H1 (cell line): ENCODE measurements at regions not wholly inside any gene's neighbourhood (a gene's known extent, or its start where the extent isn't known, plus 50 kb on each side); places are given as distances from the start of the nearest gene placed in this dataset.

ENCODE experiments used
- CTCF ChIA-PET: fragments of 300-600 bp; sonication (Branson Sonifier 250); formaldehyde crosslinking; loops from one replicate; lab custom pipeline; 2021; ENCODE audit not compliant: partially characterized antibody; lab: Charles Lee
- POLR2A ChIA-PET: fragments of 300-600 bp; sonication (Branson Sonifier 250); formaldehyde crosslinking; loops from one replicate; lab custom pipeline; 2021; ENCODE audit warnings: inconsistent platforms; ENCODE audit not compliant: partially characterized antibody; lab: Charles Lee
- DNase-seq, 2 experiments: peaks; one replicate each; pipeline versions ENCODE4 v3.0.0 to v3.0.0-alpha.2; 2010 to 2022; ENCODE audit warnings: low spot score in 2 of 2, low read depth in 1 of 2, mixed read lengths in 1 of 2
- FAIRE-seq: peaks from 2 replicates; lab custom pipeline; 2011; peaks lifted over from hg19 to GRCh38; lab: Jason Lieb, UNC
- H2AFZ ChIP-seq: 2 replicates; pipeline ENCODE4 v1.8.1; 2012; ENCODE audit warnings: low read length, inconsistent platforms
- H2AK5ac ChIP-seq: 2 replicates; pipeline ENCODE4 v1.6.1; 2013; ENCODE audit warnings: low read depth, low read length
- H2BK120ac ChIP-seq: replicated peaks from 2 replicates; pipeline ENCODE3; 2013; ENCODE audit warnings: low read depth, low read length, inconsistent platforms
- H2BK12ac ChIP-seq: 2 replicates; pipeline ENCODE4 v1.6.1; 2013; ENCODE audit warnings: low read depth, low read length
- H2BK15ac ChIP-seq: 2 replicates; pipeline ENCODE4 v1.6.1; 2013; ENCODE audit warnings: low read length
- H2BK20ac ChIP-seq: 2 replicates; pipeline ENCODE4 v1.6.1; 2013; ENCODE audit warnings: low read length
- H2BK5ac ChIP-seq: 2 replicates; pipeline ENCODE4 v1.6.1; 2013; ENCODE audit warnings: low read depth, low read length
- H3K14ac ChIP-seq: 2 replicates; pipeline ENCODE4 v1.6.1; 2013; ENCODE audit warnings: inconsistent platforms; ENCODE audit not compliant: insufficient read length
- H3K18ac ChIP-seq: 2 replicates; pipeline ENCODE4 v1.6.1; 2013; ENCODE audit warnings: low read length; ENCODE audit errors: extremely low read depth
- H3K23ac ChIP-seq: 2 replicates; pipeline ENCODE4 v1.6.1; 2013; ENCODE audit warnings: inconsistent platforms; ENCODE audit not compliant: insufficient read length
- H3K23me2 ChIP-seq: 2 replicates; pipeline ENCODE4 v1.6.1; 2013; ENCODE audit warnings: low read depth, low read length
- H3K27ac ChIP-seq: 2 replicates; pipeline ENCODE4 v1.6.1; 2011; ENCODE audit warnings: low read depth, low read length, inconsistent platforms
- H3K27me3 ChIP-seq, 4 experiments: replicated peaks in 1 of 4; 1 replicate in 1 of 4; 2 replicates in 3 of 4; pipeline versions ENCODE4 v1.6.1 to v1.8.1; 2011 to 2013; ENCODE audit warnings: low read length in 3 of 4, mild to moderate bottlenecking in 3 of 4, inconsistent platforms in 2 of 4, mixed read lengths in 2 of 4, moderate library complexity in 1 of 4; ENCODE audit not compliant: control insufficient read depth in 3 of 4, insufficient read depth in 3 of 4; ENCODE audit errors: extremely low read depth in 1 of 4
- H3K36me3 ChIP-seq, 4 experiments: 2 replicates each; pipeline versions ENCODE4 v1.6.1 to v1.8.1; 2011 to 2013; ENCODE audit warnings: mild to moderate bottlenecking in 4 of 4, low read length in 3 of 4, moderate library complexity in 2 of 4, control low read depth in 1 of 4, inconsistent platforms in 1 of 4; ENCODE audit not compliant: insufficient read depth in 4 of 4, control insufficient read depth in 2 of 4
- H3K4ac ChIP-seq: replicated peaks from 2 replicates; pipeline ENCODE3; 2013; ENCODE audit warnings: low read length, low read depth, mixed read lengths, inconsistent platforms; ENCODE audit not compliant: insufficient read length
- H3K4me1 ChIP-seq, 4 experiments: replicated peaks in 1 of 4; 1 replicate in 1 of 4; 2 replicates in 3 of 4; pipeline versions ENCODE4 v1.6.1 to v1.8.1; 2011 to 2013; ENCODE audit warnings: low read length in 3 of 4, inconsistent platforms in 2 of 4, mixed read lengths in 1 of 4; ENCODE audit not compliant: insufficient read depth in 4 of 4, control insufficient read depth in 3 of 4
- H3K4me2 ChIP-seq, 2 experiments: 2 replicates each; pipeline versions ENCODE4 v1.6.1 to v1.8.1; 2011 to 2013; ENCODE audit warnings: low read depth in 2 of 2, low read length in 2 of 2, control low read depth in 1 of 2, inconsistent platforms in 1 of 2, mild to moderate bottlenecking in 1 of 2; ENCODE audit not compliant: insufficient read depth in 1 of 2
- H3K4me3 ChIP-seq, 4 experiments: fragments of 200-600, 300-600 bp in 1 of 4; sonication (generic), shearing (Covaris generic), sonication (Bioruptor Twin) in 1 of 4; 2 replicates each; pipeline versions ENCODE4 v1.5.1 to v1.8.1; 2011 to 2016; ENCODE audit warnings: low read length in 4 of 4, low read depth in 3 of 4, control low read depth in 2 of 4, inconsistent platforms in 2 of 4, mild to moderate bottlenecking in 2 of 4, mixed read lengths in 1 of 4, moderate library complexity in 1 of 4; ENCODE audit not compliant: insufficient read depth in 2 of 4; ENCODE audit errors: extremely low read depth in 1 of 4
- H3K56ac ChIP-seq: replicated peaks from 2 replicates; pipeline ENCODE3; 2013; ENCODE audit warnings: low read depth, mild to moderate bottlenecking, mixed read lengths, low read length, inconsistent platforms; ENCODE audit not compliant: insufficient read length
- H3K79me1 ChIP-seq: 2 replicates; pipeline ENCODE4 v1.6.1; 2013; ENCODE audit warnings: low read depth, low read length, control low read depth
- H3K79me2 ChIP-seq, 2 experiments: 2 replicates each; pipeline versions ENCODE4 v1.6.1 to v1.8.1; 2012 to 2013; ENCODE audit warnings: low read length in 2 of 2, mild to moderate bottlenecking in 2 of 2, inconsistent platforms in 1 of 2; ENCODE audit not compliant: insufficient read depth in 2 of 2, control insufficient read depth in 1 of 2
- H3K9ac ChIP-seq, 4 experiments: replicated peaks in 1 of 4; 1 replicate in 1 of 4; 2 replicates in 3 of 4; pipeline versions ENCODE4 v1.6.1 to v1.8.1; 2011 to 2013; ENCODE audit warnings: low read depth in 3 of 4, low read length in 3 of 4, control low read depth in 2 of 4, mild to moderate bottlenecking in 2 of 4, moderate library complexity in 2 of 4, inconsistent platforms in 1 of 4; ENCODE audit errors: extremely low read depth in 1 of 4
- H3K9me3 ChIP-seq, 2 experiments: 2 replicates each; pipeline versions ENCODE4 v1.6.1 to v1.8.1; 2012 to 2013; ENCODE audit warnings: mild to moderate bottlenecking in 2 of 2, moderate library complexity in 2 of 2, control low read depth in 1 of 2, inconsistent platforms in 1 of 2, low read depth in 1 of 2, low read length in 1 of 2, mixed read lengths in 1 of 2; ENCODE audit not compliant: insufficient read depth in 2 of 2
- H4K20me1 ChIP-seq, 2 experiments: replicated peaks in 1 of 2; 2 replicates each; pipeline versions ENCODE3 to v1.8.1; 2011 to 2013; ENCODE audit warnings: inconsistent platforms in 2 of 2, low read length in 2 of 2, mild to moderate bottlenecking in 1 of 2; ENCODE audit not compliant: insufficient read depth in 2 of 2, control insufficient read depth in 1 of 2
- H4K5ac ChIP-seq: 2 replicates; pipeline ENCODE4 v1.6.1; 2013; ENCODE audit warnings: low read length, low read depth, mixed read lengths, inconsistent platforms; ENCODE audit not compliant: insufficient read length
- H4K8ac ChIP-seq: 2 replicates; pipeline ENCODE4 v1.8.0; 2013; ENCODE audit warnings: mild to moderate bottlenecking, moderate library complexity, low read length, inconsistent platforms; ENCODE audit not compliant: insufficient read depth; ENCODE audit errors: extremely low read depth
- H4K91ac ChIP-seq: replicated peaks from 2 replicates; pipeline ENCODE3; 2013; ENCODE audit warnings: low read length, mixed read lengths, inconsistent platforms; ENCODE audit not compliant: insufficient read length
- CBX5 ChIP-seq: fragments of 300-800, 300-1000 bp; sonication (generic); IDR thresholded peaks from 2 replicates; pipeline ENCODE4 v1.7.1; 2016; ENCODE audit warnings: antibody characterized with exemption, low read length, low read depth
- CREB1 ChIP-seq: IDR thresholded peaks from 2 replicates; pipeline ENCODE4 v1.6.1; 2012; ENCODE audit warnings: inconsistent platforms
- GABPA ChIP-seq: IDR thresholded peaks from 2 replicates; pipeline ENCODE4 v1.6.1; 2011; ENCODE audit warnings: mild to moderate bottlenecking, low read length, moderate library complexity, borderline replicate concordance; ENCODE audit not compliant: insufficient read depth
- GTF2F1 ChIP-seq: IDR thresholded peaks from 2 replicates; pipeline ENCODE4 v1.6.1; 2012; ENCODE audit warnings: low read depth, low read length, improper control_type of control experiment, borderline replicate concordance
- HDAC2 ChIP-seq, 2 experiments: fragments of 300-600 bp in 1 of 2; sonication (generic) in 1 of 2; IDR thresholded peaks; 2 replicates each; pipeline ENCODE4 v1.6.1; 2011 to 2012; ENCODE audit warnings: low read depth in 2 of 2, low read length in 2 of 2, mild to moderate bottlenecking in 2 of 2, moderate library complexity in 2 of 2, borderline replicate concordance in 1 of 2, inconsistent platforms in 1 of 2
- JUN ChIP-seq: IDR thresholded peaks from 2 replicates; pipeline ENCODE4 v1.6.1; 2011; ENCODE audit warnings: low read depth, mild to moderate bottlenecking, improper control_type of control experiment, low read length
- KDM1A ChIP-seq: fragments of 200-600, 300-600 bp; sonication (generic); IDR thresholded peaks from 2 replicates; pipeline ENCODE4 v1.7.1; 2016; ENCODE audit warnings: mild to moderate bottlenecking, low read length, borderline replicate concordance
- NRF1 ChIP-seq: IDR thresholded peaks from 2 replicates; pipeline ENCODE4 v1.6.1; 2011; ENCODE audit warnings: mild to moderate bottlenecking, low read depth, low read length, improper control_type of control experiment
- TBP ChIP-seq: IDR thresholded peaks from 2 replicates; pipeline ENCODE4 v1.6.1; 2011; ENCODE audit warnings: low read depth, low read length, improper control_type of control experiment
- ZNF274 ChIP-seq: IDR thresholded peaks from 2 replicates; pipeline ENCODE4 v1.7.0; 2012; ENCODE audit warnings: low read length, borderline replicate concordance; ENCODE audit errors: extremely low read depth
- WGBS, 2 experiments: shearing (Covaris generic) in 1 of 2; methylation state at CpG; one replicate each; pipeline versions ENCODE4 v1.1.6 to v1.1.7; 2013 to 2015; ENCODE audit warnings: low lambda C conversion rate in 2 of 2, mixed read lengths in 2 of 2, inconsistent platforms in 1 of 2, low coverage in 1 of 2, missing lambda C conversion rate in 1 of 2; ENCODE audit not compliant: insufficient replicate concordance in 2 of 2, insufficient coverage in 1 of 2, insufficient read length in 1 of 2; ENCODE audit errors: extremely low coverage in 1 of 2, missing lambda C conversion rate in 1 of 2; 5-methylcytosine and 5-hydroxymethylcytosine counted together
- TF ChIP-seq, protein P1 (sequence below), 3 experiments: IDR thresholded peaks; 1 replicate in 2 of 3; 2 replicates in 1 of 3; pipeline versions ENCODE4 v1.5.1 to v1.6.1; 2011; ENCODE audit warnings: low read length in 3 of 3, mild to moderate bottlenecking in 3 of 3, inconsistent platforms in 2 of 3, low read depth in 1 of 3, moderate library complexity in 1 of 3; ENCODE audit not compliant: insufficient read depth in 1 of 3; ENCODE audit errors: control extremely low read depth in 1 of 3
- TF ChIP-seq, protein P2 (sequence below): IDR thresholded peaks from 2 replicates; pipeline ENCODE4 v1.6.1; 2011; ENCODE audit warnings: low read depth, mild to moderate bottlenecking, low read length; ENCODE audit not compliant: insufficient read depth

- H3K4me1 ChIP-seq: no peaks in the 10 kb centered on the region
- H3K4me3 ChIP-seq: no peak overlapping the region
- H3K36me3 ChIP-seq: no peaks in the 10 kb centered on the region
- 85% methylated on average over 3 of the region's 3 CpGs; no CpG with 5 or more reads in 1 of the 2 experiments for WGBS, 2 experiments
- H3K79me2 ChIP-seq: no peaks in the 10 kb centered on the region
- no peak overlapping the region for H2AFZ ChIP-seq
- no peak overlapping the region for H4K8ac ChIP-seq
- no peak overlapping the region for H3K4me2 ChIP-seq
- H2AK5ac ChIP-seq: no peak overlapping the region
- ChIA-PET CTCF (interaction anchor here (0.8 to 1.6 kb wide), 5 partner anchors 12 to 384 kb away, joined by 3 to 4 read pairs (median 4); no protein-coding TSS in a partner anchor), POLR2A (no interaction called here)
- H2BK20ac ChIP-seq: no peak overlapping the region
- no peak overlapping the region for H3K9ac ChIP-seq
- H3K23me2 ChIP-seq: no peaks in the 10 kb centered on the region
- H3K14ac ChIP-seq: no peak overlapping the region
- H2BK120ac ChIP-seq: no peak overlapping the region
- H2BK12ac ChIP-seq: no peak overlapping the region
- no peaks in the 10 kb centered on the region for H3K27me3 ChIP-seq
- H4K91ac ChIP-seq: no peak overlapping the region
- H3K4ac ChIP-seq: no peak overlapping the region
- no peak overlapping the region for H3K18ac ChIP-seq
- H3K79me1 ChIP-seq: no peaks in the 10 kb centered on the region
- DNase-seq: no peak
- no peak overlapping the region for H3K56ac ChIP-seq
- FAIRE-seq: no peak
- no peak overlapping the region for H3K27ac ChIP-seq
- H2BK5ac ChIP-seq: no peak overlapping the region
- H3K23ac ChIP-seq: no peak overlapping the region
- no peaks in the 10 kb centered on the region for H3K9me3 ChIP-seq
- no peaks in the 10 kb centered on the region for H4K20me1 ChIP-seq
- H4K5ac ChIP-seq: no peak overlapping the region
- H2BK15ac ChIP-seq: no peak overlapping the region
- TF ChIP-seq KDM1A (no peak), NRF1 (no peak), JUN (no peak), HDAC2 (IDR thresholded peaks at IDR 0.05; ENCODE audit: borderline replicate concordance in 1 of 2, low read depth in 2 of 2, low read length in 2 of 2) (no peak), CREB1 (no peak), ZNF274 (no peak), TBP (no peak), CBX5 (no peak), GTF2F1 (no peak), GABPA (no peak)
- TF ChIP-seq, protein P1, sequence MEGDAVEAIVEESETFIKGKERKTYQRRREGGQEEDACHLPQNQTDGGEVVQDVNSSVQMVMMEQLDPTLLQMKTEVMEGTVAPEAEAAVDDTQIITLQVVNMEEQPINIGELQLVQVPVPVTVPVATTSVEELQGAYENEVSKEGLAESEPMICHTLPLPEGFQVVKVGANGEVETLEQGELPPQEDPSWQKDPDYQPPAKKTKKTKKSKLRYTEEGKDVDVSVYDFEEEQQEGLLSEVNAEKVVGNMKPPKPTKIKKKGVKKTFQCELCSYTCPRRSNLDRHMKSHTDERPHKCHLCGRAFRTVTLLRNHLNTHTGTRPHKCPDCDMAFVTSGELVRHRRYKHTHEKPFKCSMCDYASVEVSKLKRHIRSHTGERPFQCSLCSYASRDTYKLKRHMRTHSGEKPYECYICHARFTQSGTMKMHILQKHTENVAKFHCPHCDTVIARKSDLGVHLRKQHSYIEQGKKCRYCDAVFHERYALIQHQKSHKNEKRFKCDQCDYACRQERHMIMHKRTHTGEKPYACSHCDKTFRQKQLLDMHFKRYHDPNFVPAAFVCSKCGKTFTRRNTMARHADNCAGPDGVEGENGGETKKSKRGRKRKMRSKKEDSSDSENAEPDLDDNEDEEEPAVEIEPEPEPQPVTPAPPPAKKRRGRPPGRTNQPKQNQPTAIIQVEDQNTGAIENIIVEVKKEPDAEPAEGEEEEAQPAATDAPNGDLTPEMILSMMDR (IDR thresholded peaks at IDR 0.05; ENCODE audit: control extremely low read depth in 1 of 3, insufficient read depth in 1 of 3, low read depth in 1 of 3, low read length in 3 of 3): no peak
- TF ChIP-seq, protein P2, sequence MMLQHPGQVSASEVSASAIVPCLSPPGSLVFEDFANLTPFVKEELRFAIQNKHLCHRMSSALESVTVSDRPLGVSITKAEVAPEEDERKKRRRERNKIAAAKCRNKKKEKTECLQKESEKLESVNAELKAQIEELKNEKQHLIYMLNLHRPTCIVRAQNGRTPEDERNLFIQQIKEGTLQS: no peak
These were observed 75.6 kb upstream of the STAM2 start for GRCh38 chr2:152251211-152251610.
